GM18502 (cell line): ENCODE measurements at regions not wholly inside any gene's neighbourhood (a gene's known extent, or its start where the extent isn't known, plus 50 kb on each side); places are given as distances from the start of the nearest gene placed in this dataset.
"Not testable (repeated sequence)": the region's sequence is repeated elsewhere in the genome, so short reads cannot be mapped to it uniquely, and the experiment has no call there.

Source experiments
- ATAC-seq: cut with Tn5 transposase; IDR thresholded peaks from one replicate; pipeline ENCODE4 v1.9.1; 2021; ENCODE audit warnings: mild to moderate bottlenecking; ENCODE audit not compliant: unreplicated experiment, poor library complexity

GRCh38 chr3:59246719-59247401, 197.0 kb upstream of the CFAP20DC start:
- ATAC-seq = peak; percentile 70

DNA sequence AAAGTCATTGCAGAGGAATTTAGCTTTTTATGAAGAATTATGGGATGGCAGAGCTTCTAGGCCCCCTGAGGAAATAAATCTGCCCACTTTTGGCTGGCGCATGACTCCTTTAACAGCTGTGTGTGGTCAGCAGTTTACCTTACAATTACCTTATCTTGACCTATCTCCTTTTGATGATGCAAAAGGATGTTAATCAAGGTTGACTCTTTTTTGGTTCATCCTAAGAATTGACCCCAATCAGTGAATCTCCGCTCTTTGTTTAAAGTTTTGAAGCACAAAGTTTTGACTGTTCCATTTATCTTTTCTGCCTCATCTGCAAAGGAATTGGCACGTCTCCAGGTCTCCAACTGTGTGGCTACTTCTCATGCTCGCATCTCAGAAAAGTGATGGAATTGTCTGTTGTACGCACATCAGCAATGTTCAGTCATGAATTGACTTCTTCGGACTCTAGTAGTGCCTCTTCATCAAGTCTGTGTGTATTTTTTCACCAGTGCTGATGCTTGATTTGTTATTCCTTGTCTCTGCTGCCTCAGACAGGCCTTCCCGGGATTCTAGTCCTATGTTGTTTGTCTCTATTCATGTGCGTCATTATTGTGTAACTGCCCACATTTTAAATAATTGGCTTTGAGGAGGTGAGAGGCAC, 196.2 kb upstream of the CFAP20DC start:
- ATAC-seq = no peak

DNA sequence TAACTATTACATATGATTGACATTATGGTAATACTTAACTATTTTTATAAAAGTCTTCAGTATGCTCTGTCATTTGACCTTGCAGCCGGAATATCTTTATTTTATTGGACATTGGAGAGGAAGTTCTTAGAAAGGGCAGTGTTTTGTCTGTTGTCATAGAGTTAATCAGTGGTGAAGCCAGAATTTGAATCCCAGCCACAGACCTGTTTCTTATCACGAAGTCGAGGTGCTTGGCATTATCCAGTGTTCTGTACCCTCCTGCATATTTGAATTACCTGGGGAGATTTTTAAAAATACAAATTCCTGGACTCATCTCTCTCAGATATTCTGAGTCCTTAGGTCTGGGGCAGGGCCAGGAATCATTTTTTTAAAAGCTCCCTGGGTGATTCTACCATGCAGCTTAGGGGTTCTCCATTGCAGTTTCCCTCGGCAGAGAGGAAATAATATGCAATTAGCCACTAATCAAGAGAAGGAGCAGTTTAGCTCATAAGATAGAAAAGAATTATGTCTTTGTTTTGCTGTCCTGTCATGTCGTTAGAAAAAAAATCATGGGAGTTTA, 195.6 kb upstream of the CFAP20DC start:
- ATAC-seq = no peak

- ATAC-seq = no peak
Measured at GRCh38 chr3:59244343-59244742, 194.5 kb upstream of the CFAP20DC start.

DNA sequence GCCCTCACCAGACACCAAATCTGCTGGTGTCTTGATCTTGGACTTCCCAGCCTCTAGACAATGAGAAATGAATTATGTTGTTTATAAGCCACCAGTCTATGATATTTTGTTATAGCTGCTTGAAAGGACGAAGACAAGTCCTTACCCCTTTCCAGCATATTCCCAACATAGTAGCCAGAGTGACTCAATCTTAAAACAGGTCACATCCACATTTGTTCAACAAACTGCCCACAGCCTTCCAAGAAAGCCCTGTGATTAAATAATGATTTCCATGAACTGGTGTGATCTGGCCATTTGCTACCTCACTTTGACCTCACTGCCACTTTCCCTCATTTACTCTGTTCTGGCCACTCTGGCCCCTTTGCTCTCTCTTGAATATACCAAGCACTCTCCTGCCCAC, 193.7 kb upstream of the CFAP20DC start:
- ATAC-seq = no peak

DNA sequence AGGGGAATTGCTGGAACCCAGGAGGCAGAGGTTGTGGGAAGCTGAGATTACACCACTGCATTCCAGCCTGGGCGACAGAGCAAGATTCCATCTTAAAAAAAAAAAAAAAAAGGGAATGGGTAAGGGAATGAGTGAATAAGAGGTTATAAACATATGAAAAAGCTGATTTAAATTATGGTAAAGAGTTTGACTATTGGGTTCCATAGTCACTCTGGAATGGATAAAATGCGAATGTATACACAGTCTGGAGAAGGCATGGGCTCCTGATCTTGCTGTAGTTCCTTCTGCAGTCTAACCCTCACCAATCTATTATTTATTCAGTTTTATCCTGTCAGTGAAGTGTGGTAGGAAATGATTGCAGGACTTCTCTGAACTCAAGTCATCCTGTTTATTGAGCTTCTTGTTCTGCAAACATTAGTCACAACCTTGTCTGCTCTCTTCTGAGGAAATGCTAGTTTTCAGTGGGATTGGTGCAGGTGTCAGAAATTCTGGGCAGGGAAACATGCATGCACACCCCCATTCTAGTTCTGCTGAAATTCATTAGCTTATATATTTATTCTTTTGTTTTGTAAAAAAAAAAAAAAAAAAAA, 190.9 kb upstream of the CFAP20DC start:
- no peak for ATAC-seq

- no peak for ATAC-seq
Measured at GRCh38 chr3:59237121-59237520, 187.3 kb upstream of the CFAP20DC start.

DNA sequence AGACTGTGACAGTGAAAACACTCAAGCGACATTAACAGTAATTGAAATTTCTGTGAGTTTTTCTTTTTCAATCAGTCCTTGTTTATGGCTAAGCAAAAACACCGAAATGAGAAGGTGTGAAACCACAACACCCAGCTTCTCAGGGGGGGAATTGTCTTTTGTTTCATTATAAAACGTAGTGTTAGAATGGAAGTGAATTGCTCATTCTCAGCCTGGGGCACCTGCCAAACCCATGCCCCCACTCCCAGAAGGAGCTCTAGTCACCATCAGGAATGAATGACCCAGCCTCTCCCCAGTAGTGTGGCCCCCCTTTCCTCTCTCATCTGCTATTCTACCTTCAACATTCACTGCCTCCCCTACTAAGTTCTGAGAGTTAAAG, 185.8 kb upstream of the CFAP20DC start:
- ATAC-seq = peak; percentile 73

DNA sequence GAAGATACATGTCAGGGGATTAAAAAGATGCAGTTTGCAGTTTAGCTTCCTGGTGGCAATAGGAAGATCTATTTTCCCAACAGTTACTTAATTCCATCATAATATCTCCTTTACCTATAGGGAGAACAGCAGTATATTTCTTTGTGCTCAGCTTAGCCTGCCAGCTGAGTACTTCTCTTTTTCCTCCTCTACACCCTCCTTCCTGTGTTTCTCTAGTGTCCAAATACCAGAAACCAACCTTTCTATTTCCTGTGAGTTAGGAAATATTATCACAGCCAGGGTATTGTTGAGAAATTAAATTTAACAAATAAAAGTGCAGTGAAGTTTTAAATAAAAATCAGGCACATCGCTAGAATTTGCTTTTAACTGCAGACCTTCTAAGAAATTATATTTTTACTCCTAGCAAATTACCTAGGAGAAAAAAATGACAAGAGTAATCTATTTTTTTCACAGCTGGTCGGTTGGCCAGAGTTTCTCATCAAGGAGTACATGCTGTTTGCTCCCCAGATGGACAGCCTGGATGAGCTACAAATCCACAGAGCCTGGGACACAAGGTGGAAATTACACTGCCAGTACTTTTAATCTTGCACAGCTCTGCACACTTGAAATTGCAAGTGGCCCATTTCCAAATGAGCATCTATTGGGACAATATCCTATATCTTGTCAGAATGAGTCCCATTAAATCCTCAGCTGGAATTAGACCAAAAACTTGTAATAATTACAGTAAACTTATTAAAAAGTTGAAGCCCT, 185.2 kb upstream of the CFAP20DC start:
- peak; percentile 4 for ATAC-seq

DNA sequence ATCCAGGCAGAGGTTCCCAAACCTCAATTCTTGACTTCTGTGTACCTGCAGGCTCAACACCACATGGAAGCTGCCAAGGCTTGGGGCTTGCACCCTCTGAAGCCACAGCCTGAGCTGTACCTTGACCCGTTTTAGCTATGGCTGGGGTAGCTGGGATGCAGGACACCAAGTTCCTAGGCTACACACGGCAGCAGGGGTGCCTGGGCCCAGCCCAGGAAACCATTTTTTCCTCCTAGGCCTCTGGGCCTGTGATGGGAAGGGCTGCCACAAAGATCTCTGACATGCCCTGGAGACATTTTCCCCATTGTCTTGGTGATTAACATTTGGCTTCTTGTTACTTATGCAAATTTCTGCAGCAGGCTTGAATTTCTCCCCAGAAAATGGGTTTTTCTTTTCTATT, 180.6 kb upstream of the CFAP20DC start:
- ATAC-seq = not testable (repeated sequence)

DNA sequence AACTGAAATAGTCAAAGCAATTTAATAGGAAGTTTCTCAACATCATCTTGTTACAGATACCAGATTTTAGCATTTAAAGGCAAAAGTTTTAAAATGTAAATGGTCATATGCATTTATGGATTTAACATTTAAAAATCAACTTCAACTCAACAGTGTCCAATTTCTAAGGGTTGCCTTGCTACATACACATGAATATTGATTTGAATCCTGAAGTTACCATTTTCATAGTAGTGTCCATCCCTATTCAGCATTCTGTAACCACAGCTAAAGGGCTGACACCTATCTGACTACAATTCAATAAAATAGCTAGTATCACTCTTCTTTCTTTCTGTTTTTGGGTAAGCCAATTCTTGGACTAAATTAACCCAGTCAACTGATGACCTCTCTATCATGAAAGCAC, 164.0 kb upstream of the CFAP20DC start:
- no peak for ATAC-seq

- peak; percentile 83 for ATAC-seq
Measured at GRCh38 chr3:59212128-59212779, 162.4 kb upstream of the CFAP20DC start.

DNA sequence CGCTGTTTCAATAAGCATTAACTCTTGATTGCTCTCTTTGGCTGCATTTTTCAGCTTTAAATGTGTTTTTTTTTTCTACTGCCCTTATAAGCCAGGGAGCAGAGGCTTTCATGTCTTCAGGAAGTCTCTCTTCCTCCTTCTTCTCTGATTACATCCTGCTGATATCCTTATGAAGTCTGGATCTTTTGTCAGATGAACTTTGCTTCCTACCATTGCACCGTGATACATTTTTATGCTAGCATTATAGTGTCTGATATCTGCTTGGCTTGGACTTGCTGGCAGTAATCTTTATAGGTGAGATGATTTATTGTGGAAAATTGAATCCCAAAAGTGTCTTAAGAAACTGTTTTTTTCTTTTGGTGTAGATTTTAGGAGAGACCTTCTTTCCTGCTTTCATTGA, 160.4 kb upstream of the CFAP20DC start:
- no peak for ATAC-seq

GRCh38 chr3:59192473-59192872, 142.6 kb upstream of the CFAP20DC start:
- no peak for ATAC-seq

DNA sequence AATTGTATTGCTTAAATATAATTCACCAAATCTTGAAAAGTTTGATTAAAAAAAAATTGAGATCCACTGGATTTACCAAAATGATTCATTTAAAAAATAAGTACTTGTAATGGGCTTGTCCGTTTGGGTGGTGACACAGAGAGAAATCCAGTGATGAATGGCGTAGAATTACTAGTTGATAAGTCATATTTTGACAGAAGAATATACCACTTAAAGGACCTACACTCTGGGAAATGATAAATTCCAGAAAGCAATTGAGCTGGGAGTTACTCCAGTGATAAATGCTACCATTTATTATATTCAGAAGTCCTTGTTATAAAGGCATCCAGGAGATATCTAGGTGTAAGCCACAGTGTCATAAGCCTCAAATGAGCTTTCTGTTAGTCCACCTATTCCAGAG, 141.8 kb upstream of the CFAP20DC start:
- ATAC-seq = no peak

GRCh38 chr3:59189939-59190338, 140.1 kb upstream of the CFAP20DC start:
- no peak for ATAC-seq

GRCh38 chr3:59189526-59189925, 139.7 kb upstream of the CFAP20DC start:
- ATAC-seq = no peak

DNA sequence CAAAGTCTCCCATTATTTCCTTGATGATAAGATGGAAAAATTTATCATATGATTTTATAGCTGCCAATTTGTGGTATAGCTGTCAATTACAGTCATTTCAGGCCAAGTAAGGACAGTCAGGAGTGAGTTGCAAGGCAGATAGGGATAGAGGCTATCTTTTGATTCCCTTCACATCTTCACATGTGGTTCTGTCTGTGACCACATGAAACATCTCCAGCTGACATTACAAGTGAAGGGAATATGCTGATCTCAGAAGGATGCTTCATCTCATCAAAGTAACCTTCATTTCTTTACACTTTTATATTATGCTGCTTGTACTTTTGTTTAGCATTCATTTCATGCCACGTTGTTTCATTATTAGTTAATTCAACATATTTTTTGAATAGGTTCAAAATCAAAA, 136.9 kb upstream of the CFAP20DC start:
- no peak for ATAC-seq

- no peak for ATAC-seq
Measured at GRCh38 chr3:59185591-59186369, 136.0 kb upstream of the CFAP20DC start.

GRCh38 chr3:59180006-59180405, 130.2 kb upstream of the CFAP20DC start:
- ATAC-seq = no peak
